A673 (cell line): ENCODE measurements at regions not wholly inside any gene's neighbourhood (a gene's known extent, or its start where the extent isn't known, plus 50 kb on each side); places are given as distances from the start of the nearest gene placed in this dataset.

Experiments used
- BruUV-seq: library from RNA; stranded (reverse); fragments of 400-500 nt; replicated peaks from 2 replicates; lab custom pipeline; 2021; lab: Mats Ljungman, UMichigan
- CTCF ChIA-PET: fragments of 300-600 bp; sonication (Branson Sonifier 250); formaldehyde crosslinking; loops from one replicate; lab custom pipeline; 2022; ENCODE audit warnings: antibody characterized with exemption; lab: Charles Lee
- POLR2A ChIA-PET: fragments of 300-600 bp; sonication (Branson Sonifier 250); formaldehyde crosslinking; loops from one replicate; lab custom pipeline; 2022; ENCODE audit warnings: antibody characterized with exemption; ENCODE audit not compliant: low non-redundant PET; lab: Charles Lee
- DNase-seq: peaks from one replicate; pipeline ENCODE4 v3.0.0-alpha.2; 2015; ENCODE audit warnings: low spot score
- H3K27ac ChIP-seq: fragments of 200-600 bp; sonication (generic); 2 replicates; pipeline ENCODE4 v1.5.1; 2016; ENCODE audit warnings: mixed run types, low read depth, mild to moderate bottlenecking, mixed read lengths, antibody characterized with exemption, low read length; ENCODE audit not compliant: poor library complexity, severe bottlenecking
- H3K27me3 ChIP-seq: fragments of 200-600 bp; sonication (generic); replicated peaks from 2 replicates; pipeline ENCODE4 v1.6.1; 2017; ENCODE audit warnings: mixed run types, low read depth, mild to moderate bottlenecking, mixed read lengths, antibody characterized with exemption, low read length; ENCODE audit not compliant: insufficient read depth, poor library complexity
- H3K36me3 ChIP-seq: fragments of 200-600 bp; sonication (generic); 2 replicates; pipeline ENCODE4 v1.6.1; 2016; ENCODE audit warnings: mixed run types, mild to moderate bottlenecking, mixed read lengths, antibody characterized with exemption, low read length; ENCODE audit not compliant: insufficient read depth, poor library complexity, severe bottlenecking
- H3K4me1 ChIP-seq: fragments of 200-600 bp; sonication (generic); 2 replicates; pipeline ENCODE4 v1.6.1; 2017; ENCODE audit warnings: mixed run types, mild to moderate bottlenecking, mixed read lengths, antibody characterized with exemption, low read length; ENCODE audit not compliant: insufficient read depth, poor library complexity, severe bottlenecking
- H3K4me3 ChIP-seq: fragments of 200-600 bp; sonication (generic); 2 replicates; pipeline ENCODE4 v1.5.1; 2016; ENCODE audit warnings: low read depth, mixed run types, mild to moderate bottlenecking, mixed read lengths, low read length; ENCODE audit not compliant: poor library complexity, severe bottlenecking
- H3K9me3 ChIP-seq: fragments of 200-600 bp; sonication (generic); 2 replicates; pipeline ENCODE4 v1.6.1; 2016; ENCODE audit warnings: mixed run types, low read depth, mild to moderate bottlenecking, mixed read lengths, antibody characterized with exemption, low read length; ENCODE audit not compliant: poor library complexity, severe bottlenecking
- EZH2 ChIP-seq: fragments of 200-600 bp; sonication (generic); IDR thresholded peaks from 2 replicates; pipeline ENCODE4 v1.6.1; 2017; ENCODE audit warnings: borderline replicate concordance, low read depth, mild to moderate bottlenecking, mixed read lengths, antibody characterized with exemption, low read length; ENCODE audit not compliant: poor library complexity, severe bottlenecking
- intact Hi-C: fragments of 100-400 bp; cut with micrococcal nuclease; formaldehyde crosslinking; loops from one replicate; pipeline ENCODE4 v1.10.0; 2022; ENCODE audit not compliant: unreplicated experiment
- TF ChIP-seq, protein P1 (sequence below): fragments of 300-800, 200-600 bp; sonication (generic); conservative IDR thresholded peaks from 2 replicates; pipeline ENCODE4 v1.5.1; 2017; ENCODE audit warnings: low read depth, mild to moderate bottlenecking, antibody characterized with exemption, low read length, moderate library complexity, mixed read lengths

DNA sequence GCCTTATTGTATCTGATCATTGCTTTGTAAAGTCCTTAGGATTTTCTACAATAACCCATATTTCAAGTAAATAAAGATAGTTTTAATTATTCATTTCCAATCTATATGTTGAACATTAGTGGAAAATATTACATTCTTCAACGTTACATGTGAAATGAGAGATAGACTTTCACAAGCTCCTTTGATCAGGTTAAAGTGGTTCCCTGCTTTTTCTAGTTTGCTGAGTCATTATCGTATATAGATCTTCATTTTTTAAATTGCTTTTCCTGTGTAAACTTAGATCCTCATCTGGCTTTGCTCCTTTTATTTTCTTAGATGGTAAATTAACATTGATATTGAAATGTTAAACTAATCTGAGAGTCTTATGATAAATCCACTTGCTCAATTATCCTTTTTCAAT is 599.0 kb downstream of the TRAM1L1 start:
- POLR2A ChIA-PET = no interaction called here
- H3K27ac ChIP-seq = no peak overlapping the region
- no peak for TF ChIP-seq EZH2
- TF ChIP-seq, protein P1, sequence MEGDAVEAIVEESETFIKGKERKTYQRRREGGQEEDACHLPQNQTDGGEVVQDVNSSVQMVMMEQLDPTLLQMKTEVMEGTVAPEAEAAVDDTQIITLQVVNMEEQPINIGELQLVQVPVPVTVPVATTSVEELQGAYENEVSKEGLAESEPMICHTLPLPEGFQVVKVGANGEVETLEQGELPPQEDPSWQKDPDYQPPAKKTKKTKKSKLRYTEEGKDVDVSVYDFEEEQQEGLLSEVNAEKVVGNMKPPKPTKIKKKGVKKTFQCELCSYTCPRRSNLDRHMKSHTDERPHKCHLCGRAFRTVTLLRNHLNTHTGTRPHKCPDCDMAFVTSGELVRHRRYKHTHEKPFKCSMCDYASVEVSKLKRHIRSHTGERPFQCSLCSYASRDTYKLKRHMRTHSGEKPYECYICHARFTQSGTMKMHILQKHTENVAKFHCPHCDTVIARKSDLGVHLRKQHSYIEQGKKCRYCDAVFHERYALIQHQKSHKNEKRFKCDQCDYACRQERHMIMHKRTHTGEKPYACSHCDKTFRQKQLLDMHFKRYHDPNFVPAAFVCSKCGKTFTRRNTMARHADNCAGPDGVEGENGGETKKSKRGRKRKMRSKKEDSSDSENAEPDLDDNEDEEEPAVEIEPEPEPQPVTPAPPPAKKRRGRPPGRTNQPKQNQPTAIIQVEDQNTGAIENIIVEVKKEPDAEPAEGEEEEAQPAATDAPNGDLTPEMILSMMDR = no peak
- CTCF ChIA-PET = no interaction called here
- H3K4me3 ChIP-seq = no peak overlapping the region
- DNase-seq = no peak
- H3K4me1 ChIP-seq = peaks cover 3% of the 10 kb centered on the region
- H3K36me3 ChIP-seq = no peaks in the 10 kb centered on the region
- H3K9me3 ChIP-seq = no peaks in the 10 kb centered on the region
- intact Hi-C loops = no loop called here
- no peaks in the 10 kb centered on the region for H3K27me3 ChIP-seq
- no TSS peak for BruUV-seq

DNA sequence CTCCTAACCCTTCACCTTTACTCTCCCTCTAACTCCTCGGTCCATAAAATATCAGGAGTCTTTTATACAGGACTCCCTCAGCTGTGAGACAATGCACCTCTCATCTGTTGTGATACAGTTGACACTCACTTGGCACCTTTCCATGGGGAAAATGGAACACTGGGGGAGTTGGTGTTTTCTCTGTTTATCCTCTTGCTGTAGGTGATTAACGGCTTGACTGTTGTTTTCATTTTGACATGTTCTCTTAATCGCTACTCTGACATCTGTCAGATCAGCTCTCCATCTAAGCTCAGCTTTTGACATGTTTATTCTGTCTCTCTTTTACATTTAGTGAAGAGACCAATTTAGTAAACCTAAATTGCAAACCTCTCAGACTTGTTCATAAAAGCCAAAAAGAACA is 604.8 kb downstream of the TRAM1L1 start:
- TF ChIP-seq, protein P1 = no peak
- TF ChIP-seq EZH2 = no peak
- Histone ChIP-seq H3K27me3 (no peaks in the 10 kb centered on the region), H3K9me3 (no peaks in the 10 kb centered on the region), H3K4me1 (no peaks in the 10 kb centered on the region), H3K4me3 (no peak overlapping the region), H3K36me3 (no peaks in the 10 kb centered on the region), H3K27ac (no peak overlapping the region)
- ChIA-PET CTCF (no interaction called here), POLR2A (no interaction called here)
- BruUV-seq = no TSS peak
- DNase-seq = no peak
- intact Hi-C loops = no loop called here

- intact Hi-C loops = no loop called here
- no peaks in the 10 kb centered on the region for H3K36me3 ChIP-seq
- H3K4me1 ChIP-seq = no peaks in the 10 kb centered on the region
- no peaks in the 10 kb centered on the region for H3K27me3 ChIP-seq
- H3K9me3 ChIP-seq = no peaks in the 10 kb centered on the region
- ChIA-PET CTCF (no interaction called here), POLR2A (no interaction called here)
- TF ChIP-seq, protein P1 = no peak
- TF ChIP-seq EZH2 = no peak
- DNase-seq = no peak
- H3K27ac ChIP-seq = no peak overlapping the region
- no TSS peak for BruUV-seq
- H3K4me3 ChIP-seq = no peak overlapping the region
These were observed 607.0 kb downstream of the TRAM1L1 start for GRCh38 chr4:116478343-116478742.
